ENCODE measurements at regions not wholly inside any gene's neighbourhood (a gene's known extent, or its start where the extent isn't known, plus 50 kb on each side); places are given as distances from the start of the nearest gene placed in this dataset.
"Not testable (repeated sequence)": the region's sequence is repeated elsewhere in the genome, so short reads cannot be mapped to it uniquely, and the experiment has no call there.

DNA sequence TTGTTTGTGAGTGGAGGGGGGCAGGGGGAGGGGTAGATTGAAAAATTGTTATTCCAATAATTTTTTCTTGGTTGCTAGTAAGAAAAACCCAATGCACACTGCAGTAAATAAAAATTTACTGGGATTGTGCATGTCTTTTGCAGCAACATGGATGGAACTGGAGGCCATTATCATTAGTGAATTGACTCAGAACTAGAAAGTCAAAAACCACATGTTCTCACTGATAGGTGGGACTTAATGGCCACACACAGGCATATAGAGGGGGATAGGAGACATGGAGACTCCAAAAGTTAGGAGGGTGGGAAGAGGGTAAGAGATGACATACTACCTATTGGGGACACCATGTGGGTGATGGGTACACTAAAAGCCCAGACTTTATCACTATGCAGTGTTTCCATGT is 67.2 kb downstream of the BUB3 start:
- intact Hi-C loops (cut with DNase I): no loop called here
- no peak for TF ChIP-seq CTCF (IDR thresholded peaks at IDR 0.05)
- no peak for TF ChIP-seq POLR2A (IDR thresholded peaks at IDR 0.05; ENCODE audit: low read depth)
- no peak for TF ChIP-seq EP300 (IDR thresholded peaks at IDR 0.05)
- no peak for TF ChIP-seq POLR2AphosphoS5 (IDR thresholded peaks at IDR 0.05)
- Histone ChIP-seq H3K9me3 (peaks cover 0 to under 1% (median 0%) of the 10 kb centered on the region in 4 donors), H3K36me3 (no peaks in the 10 kb centered on the region), H3K4me3 (no peak overlapping the region), H3K4me1 (no peaks in the 10 kb centered on the region), H3K27ac (replicated peaks in 1 of 4) (no peak overlapping the region), H3K27me3 (no peaks in the 10 kb centered on the region)
- no peak for DNase-seq (ENCODE audit: extremely low spot score)

DNA sequence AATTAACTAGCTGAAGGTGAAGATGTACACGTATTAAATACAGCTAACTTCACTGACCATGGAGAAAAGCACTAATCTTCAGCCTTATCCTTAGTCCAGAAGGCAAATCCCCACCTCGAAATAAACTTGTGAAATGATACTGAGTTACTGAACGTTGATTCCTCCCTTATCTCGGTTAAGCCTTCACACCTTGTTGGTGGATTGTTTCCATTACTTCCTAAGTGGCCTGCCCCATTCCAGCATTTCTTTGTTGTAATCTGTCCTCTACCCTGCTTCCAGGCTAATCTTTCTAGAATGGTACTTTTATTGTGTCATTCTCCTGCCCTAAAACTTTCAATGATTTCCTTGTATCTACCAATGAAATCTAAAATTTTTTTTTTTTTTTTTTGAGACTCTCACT is 68.6 kb downstream of the BUB3 start:
- WGBS: 82% methylated on average over 4 of the region's 4 CpGs
- Histone ChIP-seq H3K27me3 (no peaks in the 10 kb centered on the region), H3K9me3 (no peaks in the 10 kb centered on the region), H3K27ac (replicated peaks in 1 of 4) (no peak overlapping the region), H3K4me3 (no peak overlapping the region), H3K36me3 (no peaks in the 10 kb centered on the region), H3K4me1 (no peaks in the 10 kb centered on the region)
- DNase-seq (ENCODE audit: extremely low spot score): no peak
- TF ChIP-seq POLR2A (IDR thresholded peaks at IDR 0.05; ENCODE audit: low read depth) (no peak), EP300 (IDR thresholded peaks at IDR 0.05) (no peak), CTCF (IDR thresholded peaks at IDR 0.05) (no peak), POLR2AphosphoS5 (IDR thresholded peaks at IDR 0.05) (no peak)
- intact Hi-C loops (cut with DNase I): no loop called here

GRCh38 chr10:123227706-123228105 is 73.5 kb downstream of the BUB3 start:
- 71% methylated on average over 2 of the region's 2 CpGs for WGBS
- Histone ChIP-seq H3K9me3 (no peaks in the 10 kb centered on the region), H3K27me3 (no peaks in the 10 kb centered on the region), H3K4me1 (no peaks in the 10 kb centered on the region), H3K4me3 (no peak overlapping the region), H3K36me3 (peaks cover 0 to 13% (median 4%) of the 10 kb centered on the region in 4 donors), H3K27ac (replicated peaks in 1 of 4) (no peak overlapping the region)
- no peak for DNase-seq (ENCODE audit: extremely low spot score)
- intact Hi-C loops (cut with DNase I): no loop called here
- no peak for TF ChIP-seq POLR2A (IDR thresholded peaks at IDR 0.05; ENCODE audit: low read depth)
- no peak for TF ChIP-seq POLR2AphosphoS5 (IDR thresholded peaks at IDR 0.05)
- TF ChIP-seq EP300 (IDR thresholded peaks at IDR 0.05): no peak
- TF ChIP-seq CTCF (IDR thresholded peaks at IDR 0.05): no peak

GRCh38 chr10:123229927-123230630 is 75.9 kb downstream of the BUB3 start:
- 70% methylated on average over 8 of the region's 8 CpGs for WGBS
- intact Hi-C loops (cut with DNase I): no loop called here
- H3K36me3 ChIP-seq: peaks cover 0 to 13% (median 4%) of the 10 kb centered on the region in 4 donors
- no peaks in the 10 kb centered on the region for H3K4me1 ChIP-seq
- no peaks in the 10 kb centered on the region for H3K27me3 ChIP-seq
- H3K4me3 ChIP-seq: no peak overlapping the region
- no peak overlapping the region for H3K27ac ChIP-seq (replicated peaks in 1 of 4)
- peak; percentile 79 for DNase-seq (ENCODE audit: extremely low spot score)
- peaks cover 0 to 13% (median 11%) of the 10 kb centered on the region in 4 donors for H3K9me3 ChIP-seq
- TF ChIP-seq POLR2A (IDR thresholded peaks at IDR 0.05; ENCODE audit: low read depth) (no peak), CTCF (IDR thresholded peaks at IDR 0.05) (no peak), POLR2AphosphoS5 (IDR thresholded peaks at IDR 0.05) (no peak), EP300 (IDR thresholded peaks at IDR 0.05) (no peak)

DNA sequence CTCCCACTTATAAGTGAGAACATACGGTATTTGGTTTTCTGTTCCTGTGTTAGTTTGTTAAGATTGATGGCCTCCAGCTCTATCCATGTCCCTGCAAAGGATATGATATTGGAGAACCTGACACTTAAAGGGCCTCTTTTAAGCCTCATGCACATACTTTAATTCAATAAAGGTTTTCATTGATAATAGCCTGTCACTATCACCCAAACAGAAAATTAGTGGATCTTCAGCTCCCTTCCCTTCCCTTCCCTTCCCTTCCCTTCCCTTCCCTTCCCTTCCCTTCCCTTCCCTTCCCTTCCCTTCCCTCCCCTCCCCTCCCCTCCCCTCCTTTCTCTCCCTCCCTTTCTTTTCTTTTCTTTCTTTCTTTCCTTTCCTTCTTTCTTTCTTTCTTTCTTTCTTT is 78.7 kb downstream of the BUB3 start:
- Histone ChIP-seq H3K36me3 (peaks cover 0 to 13% (median 4%) of the 10 kb centered on the region in 4 donors), H3K9me3 (peaks cover 0 to 19% (median 14%) of the 10 kb centered on the region in 4 donors)
- DNase-seq (ENCODE audit: extremely low spot score); intact Hi-C loops (cut with DNase I); H3K27me3 ChIP-seq; H3K4me3 ChIP-seq; H3K27ac ChIP-seq (replicated peaks in 1 of 4); H3K4me1 ChIP-seq: not testable (repeated sequence)
- WGBS: 95% methylated on average over 1 of the region's 1 CpG

DNA sequence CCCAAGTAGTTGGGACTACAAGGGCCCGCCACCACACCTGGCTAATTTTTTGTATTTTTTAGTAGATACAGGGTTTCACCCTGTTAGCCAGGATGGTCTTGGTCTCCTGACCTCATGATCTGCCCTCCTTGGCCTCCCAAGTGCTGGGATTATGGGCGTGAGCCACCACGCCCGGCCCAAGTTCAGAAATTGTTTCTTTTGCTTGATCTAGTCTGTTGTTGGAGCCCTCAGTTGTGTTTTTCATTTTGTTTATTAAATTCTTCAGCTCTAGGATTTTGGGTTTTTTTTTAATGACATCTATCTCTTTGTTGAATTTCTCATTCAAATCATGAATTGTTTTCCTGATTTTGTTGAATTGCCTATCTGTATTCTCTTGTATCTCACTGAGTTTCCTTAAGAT is 80.8 kb downstream of the BUB3 start:
- 94% methylated on average over 4 of the region's 4 CpGs for WGBS
- intact Hi-C loops (cut with DNase I): loop anchor here (5.0 kb wide), 1 partner anchor 157 kb away; no protein-coding TSS in a partner anchor
- not testable (repeated sequence) for H3K27ac ChIP-seq (replicated peaks in 1 of 4); H3K27me3 ChIP-seq; H3K36me3 ChIP-seq; H3K4me3 ChIP-seq; H3K4me1 ChIP-seq; DNase-seq (ENCODE audit: extremely low spot score)
- peaks cover 0 to 19% (median 14%) of the 10 kb centered on the region in 4 donors for H3K9me3 ChIP-seq
